Stomach (tissue), 4 donors: ENCODE measurements at regions not wholly inside any gene's neighbourhood (a gene's known extent, or its start where the extent isn't known, plus 50 kb on each side); places are given as distances from the start of the nearest gene placed in this dataset.
"Not testable (repeated sequence)": the region's sequence is repeated elsewhere in the genome, so short reads cannot be mapped to it uniquely, and the experiment has no call there.

Experiments used
- CTCF ChIP-seq, 7 experiments: fragments of 450-650 bp in 4 of 7; fragments of 200-600 bp in 3 of 7; sonication (generic) in 3 of 7; IDR thresholded peaks; one replicate each; pipeline ENCODE4 v1.5.1; 2016 to 2019; ENCODE audit warnings: antibody characterized with exemption in 7 of 7, control low read depth in 2 of 7, mild to moderate bottlenecking in 1 of 7
- POLR2A ChIP-seq, 4 donors: fragments of 450-650 bp; IDR thresholded peaks; one replicate each; pipeline ENCODE4 v1.6.1; 2016; ENCODE audit warnings: antibody characterized with exemption in 4 of 4, control low read depth in 2 of 4, mild to moderate bottlenecking in 1 of 4, moderate library complexity in 1 of 4

- TF ChIP-seq CTCF, POLR2A (IDR thresholded peaks at IDR 0.05): not testable (repeated sequence)
Measured at GRCh38 chr3:156041216-156041841, 79.0 kb upstream of the KCNAB1 start.
